ENCODE measurements at regions not wholly inside any gene's neighbourhood (a gene's known extent, or its start where the extent isn't known, plus 50 kb on each side); places are given as distances from the start of the nearest gene placed in this dataset.

DNA sequence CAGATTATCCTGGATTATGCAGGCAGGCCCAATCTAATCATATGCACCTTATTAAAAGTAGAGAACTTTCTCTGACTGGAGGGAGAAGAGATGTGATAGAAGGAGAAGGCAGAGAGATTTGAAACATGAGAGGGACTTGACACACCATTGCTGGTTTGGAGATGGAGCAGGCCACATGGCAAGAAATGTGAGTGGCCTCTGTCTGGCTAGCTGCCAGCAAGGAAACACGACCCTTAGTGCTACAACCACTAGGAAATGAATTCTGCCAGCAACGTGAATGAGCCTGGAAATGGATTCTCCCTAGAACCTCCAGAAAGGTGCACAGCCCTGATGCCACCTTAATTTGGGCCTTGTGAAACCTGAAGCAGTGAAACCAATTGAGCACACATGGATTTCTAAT lies 79.5 kb upstream of the MBNL3 start:
- DNase-seq: no peak
- TF ChIP-seq POLR2A (IDR thresholded peaks at IDR 0.05; ENCODE audit: low read length) (no peak), GATA1 (IDR thresholded peaks at IDR 0.05; ENCODE audit: low read depth, low read length) (no peak)

DNA sequence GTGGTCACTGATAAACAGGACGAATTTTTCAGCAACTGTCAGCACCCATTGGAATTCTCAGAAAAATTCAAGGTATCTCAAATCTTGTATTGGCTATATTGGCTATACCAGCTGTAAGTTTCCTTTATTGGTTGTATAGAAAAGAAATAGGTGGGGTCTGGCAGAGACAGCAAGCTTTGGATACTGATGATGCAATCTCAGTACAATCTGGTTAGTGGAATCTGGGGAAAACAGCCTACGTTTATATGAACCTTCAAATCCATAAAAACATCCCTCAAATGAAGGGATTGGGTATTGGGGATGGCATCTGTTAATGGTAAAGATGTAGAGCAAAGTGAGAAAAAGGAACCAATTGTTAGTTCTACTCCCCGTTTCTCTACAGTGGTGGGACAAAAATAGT lies 76.4 kb upstream of the MBNL3 start:
- DNase-seq: no peak
- TF ChIP-seq GATA1 (IDR thresholded peaks at IDR 0.05; ENCODE audit: low read depth, low read length): no peak
- no peak for TF ChIP-seq POLR2A (IDR thresholded peaks at IDR 0.05; ENCODE audit: low read length)

DNA sequence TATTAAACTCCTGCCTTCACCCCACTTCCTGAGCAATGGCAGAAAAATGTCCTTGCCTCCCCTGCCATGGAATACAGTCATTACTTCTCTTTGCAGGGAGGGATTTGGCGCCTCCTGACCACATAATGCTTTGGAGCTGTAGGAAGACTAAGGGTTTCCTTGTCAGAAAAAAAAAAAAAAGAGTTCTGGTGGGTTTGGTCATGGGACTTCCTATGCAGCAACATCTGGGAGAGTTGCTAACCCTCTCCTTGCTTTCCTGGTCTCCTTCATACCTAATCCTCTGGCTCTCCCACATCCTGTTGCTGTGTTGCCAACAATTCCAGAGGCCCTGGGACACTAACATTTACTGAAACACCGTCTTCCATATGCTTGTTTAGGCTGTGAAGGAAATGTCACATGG lies 75.1 kb upstream of the MBNL3 start:
- DNase-seq: no peak
- TF ChIP-seq POLR2A (IDR thresholded peaks at IDR 0.05; ENCODE audit: low read length) (no peak), GATA1 (IDR thresholded peaks at IDR 0.05; ENCODE audit: low read depth, low read length) (no peak)

DNA sequence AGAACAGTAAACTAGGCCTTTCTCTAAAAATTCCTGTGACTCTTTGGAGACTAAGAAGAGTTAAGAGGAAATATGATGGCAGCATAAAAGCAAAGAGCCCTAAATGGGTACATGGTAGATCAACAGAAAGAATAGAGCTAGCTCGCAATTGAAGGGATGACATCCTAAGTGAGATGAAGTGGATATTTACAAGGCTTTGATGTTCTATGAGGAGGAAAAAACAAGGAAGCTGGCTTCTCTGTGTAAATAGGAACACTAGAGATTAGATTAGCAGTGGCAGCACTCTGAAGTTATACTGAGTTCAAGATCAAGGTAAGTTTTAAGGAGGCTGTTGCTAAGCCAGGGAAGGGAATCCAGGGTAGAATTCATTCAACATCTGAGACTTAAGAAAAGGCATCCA lies 73.1 kb upstream of the MBNL3 start:
- TF ChIP-seq POLR2A (IDR thresholded peaks at IDR 0.05; ENCODE audit: low read length) (no peak), GATA1 (IDR thresholded peaks at IDR 0.05; ENCODE audit: low read depth, low read length) (no peak)
- no peak for DNase-seq

DNA sequence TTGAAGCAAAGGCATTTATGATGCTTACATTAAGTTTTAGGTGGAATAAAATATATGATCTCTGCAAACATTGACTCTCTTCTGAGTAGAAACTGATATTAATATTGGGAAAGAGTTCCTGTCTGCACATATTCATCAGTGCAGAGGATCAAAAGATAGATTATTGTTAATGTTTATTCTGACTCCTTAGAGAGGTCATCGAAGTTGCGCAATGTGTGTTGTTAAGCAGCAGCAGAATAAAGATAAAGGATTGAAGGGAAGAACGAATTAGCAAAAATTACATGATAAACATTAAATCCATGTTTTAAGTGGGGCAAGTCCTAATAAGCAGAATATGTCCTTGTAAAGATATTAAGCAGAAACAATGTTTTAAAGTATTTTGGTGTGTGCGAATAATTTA lies 72.6 kb upstream of the MBNL3 start:
- DNase-seq: peak; percentile 4 to 12
- TF ChIP-seq GATA1 (IDR thresholded peaks at IDR 0.05; ENCODE audit: low read depth, low read length): no peak
- no peak for TF ChIP-seq POLR2A (IDR thresholded peaks at IDR 0.05; ENCODE audit: low read length)

DNA sequence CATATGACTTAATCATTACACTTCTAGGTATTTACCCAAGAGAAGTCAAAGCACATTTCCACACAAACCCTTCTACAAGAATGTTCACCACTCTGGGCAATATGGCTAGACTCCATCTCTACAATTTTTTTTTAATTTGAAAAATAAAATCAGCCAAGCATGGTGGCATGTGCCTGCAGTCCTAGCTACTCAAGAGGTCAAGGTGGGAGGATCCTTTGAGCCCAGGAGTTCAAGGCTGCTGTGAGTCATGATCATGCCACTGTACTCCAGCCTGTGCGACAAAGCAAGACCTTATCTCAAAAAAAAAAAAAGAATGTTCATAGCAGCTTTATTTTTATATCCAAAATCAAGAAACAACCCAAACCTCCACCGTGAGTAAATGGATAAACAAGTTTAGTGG lies 70.3 kb upstream of the MBNL3 start:
- TF ChIP-seq POLR2A (IDR thresholded peaks at IDR 0.05; ENCODE audit: low read length): no peak
- TF ChIP-seq GATA1 (IDR thresholded peaks at IDR 0.05; ENCODE audit: low read depth, low read length): no peak
- peak; percentile 0 to 1 for DNase-seq

DNA sequence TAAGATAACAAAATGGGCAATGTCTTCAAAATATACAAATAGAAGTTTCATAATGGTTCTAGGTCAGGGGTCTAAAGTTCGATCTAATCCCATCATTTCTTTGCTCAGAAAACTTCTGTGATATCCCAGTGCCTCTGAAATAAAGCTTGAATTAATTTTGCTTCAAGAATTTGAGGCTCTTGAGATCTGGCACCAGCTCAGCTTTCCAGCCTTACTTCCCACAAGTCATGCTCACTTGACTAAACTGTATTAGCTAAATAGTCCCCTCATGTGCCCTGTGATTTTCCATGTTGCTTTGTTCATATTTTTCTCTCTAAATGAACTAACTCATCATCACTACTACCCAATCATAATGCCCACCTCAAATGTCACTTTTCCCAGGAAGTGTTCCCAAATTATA lies 50.8 kb upstream of the MBNL3 start:
- no peak for TF ChIP-seq POLR2A (IDR thresholded peaks at IDR 0.05; ENCODE audit: low read length)
- no peak for DNase-seq

All from erythroblast (primary cell).